ENCODE measurements at regions not wholly inside any gene's neighbourhood (a gene's known extent, or its start where the extent isn't known, plus 50 kb on each side); places are given as distances from the start of the nearest gene placed in this dataset.

- Mint-ChIP-seq H3K36me3 (no peaks in the 10 kb centered on the region), H3K27me3 (ENCODE audit: low read depth) (no peaks in the 10 kb centered on the region), H3K9me3 (no peaks in the 10 kb centered on the region), H3K4me1 (no peaks in the 10 kb centered on the region), H3K4me3 (no peak overlapping the region), H3K27ac (no peak overlapping the region)
- no peak for TF ChIP-seq CTCF (IDR thresholded peaks at IDR 0.05; ENCODE audit: unreplicated experiment)
- DNase-seq (ENCODE audit: low spot score in 2 of 2, unreplicated experiment in 2 of 2) = no peak
Measured at GRCh38 chr13:106108346-106108745, 427.1 kb downstream of the EFNB2 start.

- no peaks in the 10 kb centered on the region for H3K27me3 Mint-ChIP-seq (ENCODE audit: low read depth)
- H3K36me3 Mint-ChIP-seq = no peaks in the 10 kb centered on the region
- H3K4me3 Mint-ChIP-seq = no peak overlapping the region
- H3K9me3 Mint-ChIP-seq = no peaks in the 10 kb centered on the region
- no peak overlapping the region for H3K27ac Mint-ChIP-seq
- DNase-seq (ENCODE audit: low spot score in 2 of 2, unreplicated experiment in 2 of 2) = no peak
- TF ChIP-seq CTCF (IDR thresholded peaks at IDR 0.05; ENCODE audit: unreplicated experiment) = no peak
- no peaks in the 10 kb centered on the region for H3K4me1 Mint-ChIP-seq
Measured at GRCh38 chr13:106107061-106107460, 428.4 kb downstream of the EFNB2 start.

GRCh38 chr13:106105153-106105552, 430.3 kb downstream of the EFNB2 start:
- Mint-ChIP-seq H3K4me1 (peaks cover 16% of the 10 kb centered on the region), H3K4me3 (no peak overlapping the region), H3K27me3 (ENCODE audit: low read depth) (no peaks in the 10 kb centered on the region), H3K36me3 (no peaks in the 10 kb centered on the region), H3K27ac (no peak overlapping the region), H3K9me3 (no peaks in the 10 kb centered on the region)
- TF ChIP-seq CTCF (IDR thresholded peaks at IDR 0.05; ENCODE audit: unreplicated experiment) = no peak
- DNase-seq (ENCODE audit: low spot score in 2 of 2, unreplicated experiment in 2 of 2) = no peak

- Mint-ChIP-seq H3K27ac (no peak overlapping the region), H3K27me3 (ENCODE audit: low read depth) (no peaks in the 10 kb centered on the region), H3K4me1 (peaks cover 23% of the 10 kb centered on the region), H3K9me3 (no peaks in the 10 kb centered on the region), H3K4me3 (no peak overlapping the region), H3K36me3 (no peaks in the 10 kb centered on the region)
- TF ChIP-seq CTCF (IDR thresholded peaks at IDR 0.05; ENCODE audit: unreplicated experiment) = no peak
- no peak for DNase-seq (ENCODE audit: low spot score in 2 of 2, unreplicated experiment in 2 of 2)
Measured at GRCh38 chr13:106104281-106104901, 431.1 kb downstream of the EFNB2 start.

GRCh38 chr13:106103779-106104178, 431.7 kb downstream of the EFNB2 start:
- Mint-ChIP-seq H3K27me3 (ENCODE audit: low read depth) (no peaks in the 10 kb centered on the region), H3K4me3 (no peak overlapping the region), H3K4me1 (peaks cover 27% of the 10 kb centered on the region), H3K27ac (no peak overlapping the region), H3K9me3 (no peaks in the 10 kb centered on the region), H3K36me3 (no peaks in the 10 kb centered on the region)
- DNase-seq (ENCODE audit: low spot score in 2 of 2, unreplicated experiment in 2 of 2) = no peak
- TF ChIP-seq CTCF (IDR thresholded peaks at IDR 0.05; ENCODE audit: unreplicated experiment) = no peak

GRCh38 chr13:106102786-106103185, 432.7 kb downstream of the EFNB2 start:
- DNase-seq (ENCODE audit: low spot score in 2 of 2, unreplicated experiment in 2 of 2) = no peak
- Mint-ChIP-seq H3K9me3 (no peaks in the 10 kb centered on the region), H3K27me3 (ENCODE audit: low read depth) (no peaks in the 10 kb centered on the region), H3K36me3 (no peaks in the 10 kb centered on the region), H3K4me3 (no peak overlapping the region), H3K27ac (no peak overlapping the region), H3K4me1 (peaks cover 33% of the 10 kb centered on the region)
- no peak for TF ChIP-seq CTCF (IDR thresholded peaks at IDR 0.05; ENCODE audit: unreplicated experiment)
